OCI-LY7 (cell line): ENCODE measurements at regions not wholly inside any gene's neighbourhood (a gene's known extent, or its start where the extent isn't known, plus 50 kb on each side); places are given as distances from the start of the nearest gene placed in this dataset.

Experiments
- BruUV-seq: library from RNA; stranded (reverse); fragments of 400-500 nt; replicated peaks from 2 replicates; lab custom pipeline; 2021; lab: Mats Ljungman, UMichigan
- CTCF ChIA-PET: fragments of 300-600 bp; sonication (Branson Sonifier 250); formaldehyde crosslinking; loops from one replicate; lab custom pipeline; 2022; ENCODE audit warnings: antibody characterized with exemption; ENCODE audit not compliant: unreplicated experiment; lab: Charles Lee
- POLR2A ChIA-PET: fragments of 300-600 bp; sonication (Branson Sonifier 250); formaldehyde crosslinking; loops from one replicate; lab custom pipeline; 2022; ENCODE audit warnings: antibody characterized with exemption; lab: Charles Lee
- DNase-seq: peaks from one replicate; pipeline ENCODE4 v3.0.0-alpha.2; 2015; ENCODE audit warnings: low spot score
- H2AFZ ChIP-seq: fragments of 200-600 bp; sonication (generic), shearing (Covaris generic); 2 replicates; pipeline ENCODE4 v1.6.1; 2014; ENCODE audit warnings: mild to moderate bottlenecking, antibody characterized with exemption, low read length, moderate library complexity
- H3K27ac ChIP-seq: fragments of 200-600 bp; sonication (generic); 2 replicates; pipeline ENCODE4 v1.5.1; 2014; ENCODE audit warnings: mixed run types, low read depth, mild to moderate bottlenecking, moderate library complexity, low read length, inconsistent platforms; ENCODE audit not compliant: poor library complexity, severe bottlenecking
- H3K36me3 ChIP-seq: fragments of 200-600 bp; sonication (generic); 2 replicates; pipeline ENCODE4 v1.6.1; 2014; ENCODE audit warnings: mild to moderate bottlenecking, antibody characterized with exemption, low read length, moderate library complexity, mixed read lengths; ENCODE audit not compliant: insufficient read depth
- H3K4me1 ChIP-seq: fragments of 200-600 bp; sonication (generic); 2 replicates; pipeline ENCODE4 v1.5.1; 2014; ENCODE audit warnings: mild to moderate bottlenecking, low read length; ENCODE audit not compliant: insufficient read depth, poor library complexity, severe bottlenecking
- H3K4me2 ChIP-seq: fragments of 200-600 bp; sonication (generic); 2 replicates; pipeline ENCODE4 v1.6.1; 2014; ENCODE audit warnings: mild to moderate bottlenecking, low read length
- H3K4me3 ChIP-seq: fragments of 200-600 bp; sonication (generic); 2 replicates; pipeline ENCODE4 v1.5.1; 2014; ENCODE audit warnings: mild to moderate bottlenecking, low read depth, low read length; ENCODE audit not compliant: poor library complexity, severe bottlenecking
- H3K79me2 ChIP-seq: fragments of 200-600 bp; sonication (generic); 2 replicates; pipeline ENCODE4 v1.6.1; 2016; ENCODE audit warnings: low read depth, mild to moderate bottlenecking, low read length, moderate library complexity, mixed read lengths; ENCODE audit not compliant: insufficient read depth
- H3K9me2 ChIP-seq: fragments of 200-600 bp; sonication (generic); 2 replicates; pipeline ENCODE4 v1.6.1; 2016; ENCODE audit warnings: mild to moderate bottlenecking, low read length, mixed read lengths; ENCODE audit not compliant: insufficient read depth
- H3K9me3 ChIP-seq: fragments of 200-600 bp; sonication (generic); 2 replicates; pipeline ENCODE4 v1.6.1; 2014; ENCODE audit warnings: mild to moderate bottlenecking, mixed run types, low read length, mixed read lengths
- H4K20me1 ChIP-seq: fragments of 200-600 bp; sonication (generic); 2 replicates; pipeline ENCODE4 v1.6.1; 2014; ENCODE audit warnings: mild to moderate bottlenecking, antibody characterized with exemption, low read length, moderate library complexity, mixed read lengths; ENCODE audit not compliant: insufficient read depth
- CTCF ChIP-seq: fragments of 200-600 bp; sonication (generic); conservative IDR thresholded peaks from 2 replicates; pipeline ENCODE4 v1.5.1; 2014; ENCODE audit warnings: mild to moderate bottlenecking, antibody characterized with exemption, low read length, moderate library complexity, mixed read lengths
- EZH2phosphoT487 ChIP-seq: fragments of 200-600 bp; sonication (generic); IDR thresholded peaks from 2 replicates; pipeline ENCODE4 v1.6.1; 2018; ENCODE audit warnings: low read depth, borderline replicate concordance, mild to moderate bottlenecking, mixed run types, antibody characterized with exemption, low read length, moderate library complexity, mixed read lengths
- intact Hi-C: fragments of 100-400 bp; cut with micrococcal nuclease; formaldehyde crosslinking; loops from one replicate; pipeline ENCODE4 v1.10.0; 2022; ENCODE audit not compliant: unreplicated experiment

DNA sequence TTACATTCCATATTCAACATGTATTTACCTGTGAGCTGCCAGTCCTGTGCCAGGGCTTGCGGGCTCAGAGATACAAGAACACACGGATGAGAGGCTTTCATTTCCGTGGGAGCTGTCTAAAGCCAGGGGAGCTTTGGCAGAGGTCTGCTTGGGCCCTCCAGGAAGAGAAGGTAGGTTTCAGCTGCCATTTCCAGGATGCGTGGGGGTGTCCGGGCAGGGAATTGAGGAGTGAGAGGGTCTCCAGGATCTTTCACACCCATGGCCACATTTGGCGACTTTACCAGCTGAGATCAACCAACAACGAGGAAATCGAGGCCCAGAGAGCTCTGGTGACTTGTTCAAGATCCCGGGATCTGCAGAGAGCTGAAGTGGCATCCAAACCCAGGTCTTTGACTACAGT is 119.6 kb downstream of the BUD13 start:
- H4K20me1 ChIP-seq, result no peaks in the 10 kb centered on the region
- POLR2A ChIA-PET, result interaction anchor here (1.0 kb wide), 1 partner anchor 11 kb away, joined by 3 read pairs; no protein-coding TSS in a partner anchor
- no peak for DNase-seq
- no peak overlapping the region for H3K4me2 ChIP-seq
- no peaks in the 10 kb centered on the region for H3K36me3 ChIP-seq
- H2AFZ ChIP-seq, result no peak overlapping the region
- H3K9me2 ChIP-seq, result no peaks in the 10 kb centered on the region
- no peak overlapping the region for H3K27ac ChIP-seq
- H3K79me2 ChIP-seq, result no peaks in the 10 kb centered on the region
- no TSS peak for BruUV-seq
- TF ChIP-seq CTCF (no peak), EZH2phosphoT487 (no peak)
- CTCF ChIA-PET, result no interaction called here
- no peaks in the 10 kb centered on the region for H3K4me1 ChIP-seq
- intact Hi-C loops, result no loop called here
- no peaks in the 10 kb centered on the region for H3K9me3 ChIP-seq
- no peak overlapping the region for H3K4me3 ChIP-seq

- no TSS peak for BruUV-seq
Observed at GRCh38 chr11:116651737-116652237, 121.0 kb downstream of the BUD13 start.

More at GRCh38 chr11:116651737-116652237, 121.0 kb downstream of the BUD13 start:
- Histone ChIP-seq H3K36me3 (no peaks in the 10 kb centered on the region), H3K79me2 (no peaks in the 10 kb centered on the region), H3K4me3 (no peak overlapping the region), H3K9me2 (no peaks in the 10 kb centered on the region), H3K4me1 (no peaks in the 10 kb centered on the region), H2AFZ (no peak overlapping the region), H3K4me2 (no peak overlapping the region), H3K27ac (no peak overlapping the region), H4K20me1 (no peaks in the 10 kb centered on the region), H3K9me3 (no peaks in the 10 kb centered on the region)
- TF ChIP-seq CTCF, result no peak
- no peak for TF ChIP-seq EZH2phosphoT487
- CTCF ChIA-PET, result no interaction called here
- intact Hi-C loops, result no loop called here
- POLR2A ChIA-PET, result interaction anchor here (1.0 kb wide), 1 partner anchor 12 kb away, joined by 3 read pairs; no protein-coding TSS in a partner anchor
- no peak for DNase-seq
